ENCODE measurements at regions not wholly inside any gene's neighbourhood (a gene's known extent, or its start where the extent isn't known, plus 50 kb on each side); places are given as distances from the start of the nearest gene placed in this dataset.

- H3K4me1 ChIP-seq = no peaks in the 10 kb centered on the region
- intact Hi-C loops (cut with DNase I) = no loop called here
- H3K36me3 ChIP-seq = no peaks in the 10 kb centered on the region
- H3K27me3 ChIP-seq = no peaks in the 10 kb centered on the region
- no peak overlapping the region for H3K27ac ChIP-seq
- H3K4me3 ChIP-seq = no peak overlapping the region
- no peak for DNase-seq
- H3K9ac ChIP-seq (ENCODE audit: low read depth in 2 of 2, low read length in 2 of 2) = no peak overlapping the region
- no peaks in the 10 kb centered on the region for H3K9me3 ChIP-seq
- TF ChIP-seq CTCF (IDR thresholded peaks at IDR 0.05) = no peak
These were observed 333.1 kb downstream of the ZNF516 start for GRCh38 chr18:76161983-76162382.

GRCh38 chr18:76153691-76154090 lies 341.4 kb downstream of the ZNF516 start:
- Histone ChIP-seq H3K27ac (no peak overlapping the region), H3K36me3 (no peaks in the 10 kb centered on the region), H3K27me3 (no peaks in the 10 kb centered on the region), H3K4me3 (no peak overlapping the region), H3K9ac (ENCODE audit: low read depth in 2 of 2, low read length in 2 of 2) (no peak overlapping the region), H3K4me1 (no peaks in the 10 kb centered on the region), H3K9me3 (no peaks in the 10 kb centered on the region)
- DNase-seq = no peak
- TF ChIP-seq CTCF (IDR thresholded peaks at IDR 0.05) = no peak
- intact Hi-C loops (cut with DNase I) = no loop called here

DNA sequence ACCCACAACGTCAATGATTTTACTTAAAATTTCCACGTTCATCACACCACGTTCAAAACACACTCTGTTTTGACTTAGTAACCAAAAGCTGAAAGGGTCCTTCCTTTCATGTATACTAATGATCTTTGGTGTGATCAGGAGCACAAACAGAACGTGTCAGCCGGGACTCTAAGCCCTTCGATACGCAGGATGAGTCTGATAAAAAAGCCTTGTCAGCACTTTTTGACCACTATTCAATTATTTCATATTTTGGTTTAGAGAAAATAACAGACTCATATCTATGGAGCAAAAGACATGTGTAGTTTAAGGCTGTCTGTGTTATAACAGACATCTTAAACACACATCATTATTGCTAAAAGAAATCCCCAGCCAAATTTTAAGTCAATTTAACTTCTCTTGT lies 345.3 kb downstream of the ZNF516 start:
- Histone ChIP-seq H3K9ac (ENCODE audit: low read depth in 2 of 2, low read length in 2 of 2) (no peak overlapping the region), H3K36me3 (no peaks in the 10 kb centered on the region), H3K4me1 (no peaks in the 10 kb centered on the region), H3K27ac (no peak overlapping the region), H3K27me3 (no peaks in the 10 kb centered on the region), H3K4me3 (no peak overlapping the region), H3K9me3 (no peaks in the 10 kb centered on the region)
- intact Hi-C loops (cut with DNase I) = no loop called here
- TF ChIP-seq CTCF (IDR thresholded peaks at IDR 0.05) = no peak
- DNase-seq = no peak

DNA sequence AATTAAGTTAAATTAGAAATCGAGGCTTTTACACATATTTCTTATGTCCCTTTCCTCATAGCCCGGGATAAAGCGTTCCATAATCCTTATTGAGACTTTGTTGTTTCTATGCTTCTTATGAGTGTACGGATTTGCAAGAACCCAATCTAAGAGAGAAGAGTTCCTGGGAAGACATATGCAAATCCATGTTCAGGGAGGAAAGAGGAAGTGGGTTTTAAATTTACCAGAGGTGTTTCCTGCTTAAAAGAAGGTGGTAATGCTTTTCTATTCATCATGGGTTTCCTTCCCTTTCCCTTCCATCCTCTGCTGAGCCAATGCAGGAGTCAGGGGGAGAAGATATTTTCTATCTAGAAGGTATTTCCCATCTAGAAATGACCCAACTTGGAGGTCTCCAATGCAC lies 345.8 kb downstream of the ZNF516 start:
- TF ChIP-seq CTCF (IDR thresholded peaks at IDR 0.05) = no peak
- Histone ChIP-seq H3K9me3 (no peaks in the 10 kb centered on the region), H3K27ac (no peak overlapping the region), H3K4me1 (no peaks in the 10 kb centered on the region), H3K36me3 (no peaks in the 10 kb centered on the region), H3K9ac (ENCODE audit: low read depth in 2 of 2, low read length in 2 of 2) (no peak overlapping the region), H3K27me3 (no peaks in the 10 kb centered on the region), H3K4me3 (no peak overlapping the region)
- intact Hi-C loops (cut with DNase I) = no loop called here
- DNase-seq = no peak

DNA sequence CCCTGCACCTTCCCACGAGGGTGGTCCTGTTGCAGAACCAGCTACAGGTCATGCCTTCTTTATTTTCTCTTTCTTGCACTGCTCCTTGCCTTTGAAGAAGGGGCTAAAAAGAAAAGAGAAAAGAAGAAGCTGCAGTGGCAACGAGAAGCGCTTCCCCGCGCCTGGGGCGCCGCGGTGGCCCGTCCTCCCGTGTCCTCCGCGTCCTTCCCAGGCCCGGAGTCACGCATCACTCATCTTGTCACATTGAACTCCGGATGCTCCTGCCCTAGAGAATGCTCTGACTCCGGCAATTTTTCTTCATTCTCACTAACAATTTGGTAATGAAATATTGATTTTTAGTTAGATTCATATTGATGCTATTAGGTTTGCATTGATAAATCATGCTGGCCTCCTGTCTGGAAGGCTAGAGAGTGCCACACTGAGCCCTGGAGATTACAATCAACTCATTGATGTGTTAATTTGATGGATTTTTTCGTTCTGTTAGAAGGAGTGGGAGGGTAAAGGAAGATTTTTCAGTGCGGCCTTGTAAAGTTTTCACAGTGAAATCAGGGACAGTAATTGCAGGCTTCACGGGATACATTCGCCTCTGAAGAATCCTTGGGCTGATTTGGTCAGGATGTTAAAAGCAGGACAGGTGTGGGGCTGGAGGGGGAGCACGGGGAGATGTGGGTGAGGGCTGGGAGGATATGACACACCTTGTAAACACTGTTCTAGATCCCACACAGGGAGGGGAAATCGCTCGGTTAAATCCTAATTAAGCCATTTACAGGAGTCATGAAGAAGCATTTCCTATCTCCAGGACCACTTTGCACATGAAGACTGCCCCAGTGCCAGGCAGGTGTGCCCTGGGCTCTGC lies 349.3 kb downstream of the ZNF516 start:
- Histone ChIP-seq H3K4me1 (no peaks in the 10 kb centered on the region), H3K27ac (no peak overlapping the region), H3K27me3 (no peaks in the 10 kb centered on the region), H3K4me3 (no peak overlapping the region), H3K9ac (ENCODE audit: low read depth in 2 of 2, low read length in 2 of 2) (no peak overlapping the region), H3K9me3 (no peaks in the 10 kb centered on the region), H3K36me3 (no peaks in the 10 kb centered on the region)
- intact Hi-C loops (cut with DNase I) = no loop called here
- no peak for DNase-seq
- TF ChIP-seq CTCF (IDR thresholded peaks at IDR 0.05) = no peak
